ENCODE measurements at regions not wholly inside any gene's neighbourhood (a gene's known extent, or its start where the extent isn't known, plus 50 kb on each side); places are given as distances from the start of the nearest gene placed in this dataset.

DNA sequence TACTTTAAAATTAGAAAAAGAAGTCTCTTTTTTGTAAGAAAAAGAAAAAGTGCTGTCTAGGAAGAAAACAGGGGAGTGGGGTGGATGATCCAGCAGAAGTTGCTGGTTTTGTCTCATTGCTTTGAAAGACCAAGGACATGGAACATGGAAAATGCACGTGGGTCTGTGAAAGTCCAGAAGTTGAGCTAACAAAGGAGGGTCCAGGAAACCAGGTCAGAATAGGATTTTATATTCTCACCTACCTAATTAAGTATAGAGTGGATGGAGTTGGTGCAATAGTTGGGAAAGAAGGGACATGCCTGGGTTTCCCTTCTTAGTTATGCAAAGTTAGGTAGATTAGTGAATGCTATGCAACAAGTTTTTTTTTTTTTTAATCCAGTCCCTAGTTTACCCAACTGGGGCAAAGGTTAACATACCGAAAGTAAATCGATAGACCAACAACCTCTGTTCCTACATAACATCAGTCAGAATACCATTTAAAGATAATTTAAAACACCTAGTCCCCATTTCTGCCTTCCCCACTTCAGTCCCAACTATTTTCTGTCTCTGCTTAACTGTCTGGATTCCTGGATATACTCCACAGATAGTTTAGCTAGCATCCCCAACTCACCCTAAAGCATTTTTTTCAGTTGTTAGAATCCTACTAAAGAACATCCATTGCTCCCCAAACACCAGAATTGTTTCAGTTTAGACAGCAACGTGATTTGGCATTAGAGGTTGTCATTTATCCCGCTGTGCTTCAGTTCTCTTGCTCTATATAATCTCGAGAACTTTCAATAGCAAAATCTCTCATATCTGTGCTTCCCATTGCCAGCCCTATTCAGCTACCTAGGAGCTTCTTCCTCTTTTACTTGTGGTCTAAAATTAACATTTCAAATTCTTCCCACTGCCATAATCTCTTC lies 105.7 kb upstream of the PLPPR5 start:
- H3K4me3 ChIP-seq = no peak overlapping the region
- no peak overlapping the region for H3K27ac Mint-ChIP-seq
- no peaks in the 10 kb centered on the region for H3K36me3 ChIP-seq
- no peaks in the 10 kb centered on the region for H3K27me3 ChIP-seq
- DNase-seq (ENCODE audit: low spot score) = no peak
- no peaks in the 10 kb centered on the region for H3K4me1 Mint-ChIP-seq
- no peaks in the 10 kb centered on the region for H3K4me1 ChIP-seq
- H3K9ac ChIP-seq = no peak overlapping the region
- no peaks in the 10 kb centered on the region for H4K20me1 ChIP-seq (ENCODE audit: low read depth)
- H2AFZ ChIP-seq (replicated peaks) = peak overlapping the region; percentile 63
- H3K4me3 Mint-ChIP-seq = no peak overlapping the region
- no peaks in the 10 kb centered on the region for H3F3A ChIP-seq (ENCODE audit: low read depth)
- no peaks in the 10 kb centered on the region for H3K9me3 Mint-ChIP-seq
- peaks cover 9% of the 10 kb centered on the region for H3K27me3 Mint-ChIP-seq (ENCODE audit: insufficient read depth, low read depth)
- H3K4me2 ChIP-seq = no peak overlapping the region
- H3K27ac ChIP-seq = no peak overlapping the region
- no peaks in the 10 kb centered on the region for H3K79me2 ChIP-seq (ENCODE audit: low read depth)
- TF ChIP-seq, protein P1, sequence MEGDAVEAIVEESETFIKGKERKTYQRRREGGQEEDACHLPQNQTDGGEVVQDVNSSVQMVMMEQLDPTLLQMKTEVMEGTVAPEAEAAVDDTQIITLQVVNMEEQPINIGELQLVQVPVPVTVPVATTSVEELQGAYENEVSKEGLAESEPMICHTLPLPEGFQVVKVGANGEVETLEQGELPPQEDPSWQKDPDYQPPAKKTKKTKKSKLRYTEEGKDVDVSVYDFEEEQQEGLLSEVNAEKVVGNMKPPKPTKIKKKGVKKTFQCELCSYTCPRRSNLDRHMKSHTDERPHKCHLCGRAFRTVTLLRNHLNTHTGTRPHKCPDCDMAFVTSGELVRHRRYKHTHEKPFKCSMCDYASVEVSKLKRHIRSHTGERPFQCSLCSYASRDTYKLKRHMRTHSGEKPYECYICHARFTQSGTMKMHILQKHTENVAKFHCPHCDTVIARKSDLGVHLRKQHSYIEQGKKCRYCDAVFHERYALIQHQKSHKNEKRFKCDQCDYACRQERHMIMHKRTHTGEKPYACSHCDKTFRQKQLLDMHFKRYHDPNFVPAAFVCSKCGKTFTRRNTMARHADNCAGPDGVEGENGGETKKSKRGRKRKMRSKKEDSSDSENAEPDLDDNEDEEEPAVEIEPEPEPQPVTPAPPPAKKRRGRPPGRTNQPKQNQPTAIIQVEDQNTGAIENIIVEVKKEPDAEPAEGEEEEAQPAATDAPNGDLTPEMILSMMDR (IDR thresholded peaks at IDR 0.05) = no peak
- TF ChIP-seq EZH2 (IDR thresholded peaks at IDR 0.05) (no peak), EZH2phosphoT487 (IDR thresholded peaks at IDR 0.05) (no peak)
- H3K9me3 ChIP-seq (ENCODE audit: low read depth) = no peaks in the 10 kb centered on the region
- no peaks in the 10 kb centered on the region for H3K36me3 Mint-ChIP-seq

DNA sequence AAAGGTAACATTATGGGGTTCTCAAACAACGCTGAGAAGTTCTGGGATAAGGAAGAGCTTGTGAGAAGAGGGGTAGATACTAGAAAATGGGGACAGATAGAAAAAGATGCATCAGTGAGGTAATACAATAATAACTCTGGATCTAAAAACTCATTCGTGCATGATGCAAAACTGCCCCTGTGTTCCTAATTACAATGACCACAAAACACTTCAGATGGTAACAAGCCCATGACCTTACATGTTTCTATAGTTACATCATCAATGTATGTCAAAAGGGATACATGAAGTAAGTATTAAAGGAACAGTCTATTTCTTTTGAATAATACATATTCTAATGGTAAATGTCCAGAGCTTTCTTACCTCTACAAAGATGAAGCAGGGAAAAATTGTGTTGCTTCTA lies 110.6 kb upstream of the PLPPR5 start:
- Histone ChIP-seq H3K36me3 (no peaks in the 10 kb centered on the region), H3K79me2 (ENCODE audit: low read depth) (no peaks in the 10 kb centered on the region), H3K27me3 (no peaks in the 10 kb centered on the region), H3K9ac (no peak overlapping the region), H3F3A (ENCODE audit: low read depth) (no peaks in the 10 kb centered on the region), H3K4me1 (no peaks in the 10 kb centered on the region), H3K27ac (no peak overlapping the region), H3K4me2 (no peak overlapping the region), H3K9me3 (ENCODE audit: low read depth) (no peaks in the 10 kb centered on the region), H2AFZ (replicated peaks) (no peak overlapping the region), H4K20me1 (ENCODE audit: low read depth) (no peaks in the 10 kb centered on the region), H3K4me3 (no peak overlapping the region)
- H3K27me3 Mint-ChIP-seq (ENCODE audit: insufficient read depth, low read depth) = peaks cover 4% of the 10 kb centered on the region
- no peak overlapping the region for H3K27ac Mint-ChIP-seq
- H3K9me3 Mint-ChIP-seq = no peaks in the 10 kb centered on the region
- H3K36me3 Mint-ChIP-seq = no peaks in the 10 kb centered on the region
- H3K4me1 Mint-ChIP-seq = peaks cover 3% of the 10 kb centered on the region
- no peak for DNase-seq (ENCODE audit: low spot score)
- no peak overlapping the region for H3K4me3 Mint-ChIP-seq
- TF ChIP-seq EZH2 (IDR thresholded peaks at IDR 0.05) (no peak), EZH2phosphoT487 (IDR thresholded peaks at IDR 0.05) (no peak)
- TF ChIP-seq, protein P1 (IDR thresholded peaks at IDR 0.05) = no peak

DNA sequence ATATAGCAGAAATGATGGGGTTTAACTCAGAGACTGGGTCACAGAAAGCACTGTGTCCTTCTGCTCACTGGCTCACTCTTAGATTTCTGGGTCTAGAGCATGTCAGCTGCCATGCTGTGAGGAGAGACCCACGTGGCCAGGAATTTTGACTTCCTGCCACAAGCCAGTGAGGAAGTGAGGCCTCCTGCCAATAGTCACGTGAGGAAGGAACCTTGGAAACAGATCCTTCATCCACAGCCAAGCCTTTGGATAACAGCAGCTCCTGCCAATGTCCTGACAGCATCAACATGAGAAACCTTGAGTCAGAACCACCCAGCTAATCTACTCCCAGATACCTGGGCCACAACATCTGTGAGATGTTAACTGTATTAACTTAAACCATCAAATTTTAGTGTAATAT lies 114.5 kb upstream of the PLPPR5 start:
- Histone ChIP-seq H3K4me3 (no peak overlapping the region), H3K36me3 (no peaks in the 10 kb centered on the region), H3K27ac (no peak overlapping the region), H3K27me3 (no peaks in the 10 kb centered on the region), H3K9me3 (ENCODE audit: low read depth) (no peaks in the 10 kb centered on the region), H3K9ac (no peak overlapping the region), H3K4me2 (no peak overlapping the region), H3F3A (ENCODE audit: low read depth) (no peaks in the 10 kb centered on the region), H3K79me2 (ENCODE audit: low read depth) (no peaks in the 10 kb centered on the region), H3K4me1 (no peaks in the 10 kb centered on the region), H2AFZ (replicated peaks) (no peak overlapping the region), H4K20me1 (ENCODE audit: low read depth) (no peaks in the 10 kb centered on the region)
- peaks cover 3% of the 10 kb centered on the region for H3K4me1 Mint-ChIP-seq
- DNase-seq (ENCODE audit: low spot score) = no peak
- no peaks in the 10 kb centered on the region for H3K36me3 Mint-ChIP-seq
- no peaks in the 10 kb centered on the region for H3K27me3 Mint-ChIP-seq (ENCODE audit: insufficient read depth, low read depth)
- no peak overlapping the region for H3K4me3 Mint-ChIP-seq
- TF ChIP-seq, protein P1 (IDR thresholded peaks at IDR 0.05) = no peak
- no peak for TF ChIP-seq EZH2 (IDR thresholded peaks at IDR 0.05)
- TF ChIP-seq EZH2phosphoT487 (IDR thresholded peaks at IDR 0.05) = no peak
- no peak overlapping the region for H3K27ac Mint-ChIP-seq
- H3K9me3 Mint-ChIP-seq = no peaks in the 10 kb centered on the region

Data from neural progenitor cell (in vitro differentiated cells).